Vagina (tissue), 2 donors: ENCODE measurements at regions not wholly inside any gene's neighbourhood (a gene's known extent, or its start where the extent isn't known, plus 50 kb on each side); places are given as distances from the start of the nearest gene placed in this dataset.

Source experiments
- CTCF ChIP-seq, 3 experiments: fragments of 450-650 bp in 2 of 3; fragments of 200-600 bp in 1 of 3; sonication (generic) in 1 of 3; IDR thresholded peaks; one replicate each; pipeline ENCODE4 v1.5.1; 2017 to 2019; ENCODE audit warnings: antibody characterized with exemption in 3 of 3, mild to moderate bottlenecking in 2 of 3, moderate library complexity in 2 of 3
- POLR2A ChIP-seq, 2 donors: fragments of 450-650 bp; IDR thresholded peaks; one replicate each; pipeline ENCODE4 v1.6.1; 2017; ENCODE audit warnings: antibody characterized with exemption in 2 of 2, mild to moderate bottlenecking in 2 of 2, moderate library complexity in 2 of 2

GRCh38 chr2:130261970-130262760 is 63.9 kb upstream of the TUBA3E start:
- TF ChIP-seq CTCF (IDR thresholded peaks at IDR 0.05) (no peak), POLR2A (IDR thresholded peaks at IDR 0.05) (no peak)
